Calu3 (cell line): ENCODE measurements at regions not wholly inside any gene's neighbourhood (a gene's known extent, or its start where the extent isn't known, plus 50 kb on each side); places are given as distances from the start of the nearest gene placed in this dataset.

Experiments used
- BruUV-seq: library from RNA; stranded (reverse); fragments of 400-500 nt; replicated peaks from 2 replicates; lab custom pipeline; 2021; lab: Mats Ljungman, UMichigan
- CTCF ChIA-PET: fragments of 300-600 bp; sonication (Branson Sonifier 250); formaldehyde crosslinking; loops from one replicate; lab custom pipeline; 2022; ENCODE audit warnings: antibody characterized with exemption; lab: Charles Lee
- DNase-seq: peaks from one replicate; pipeline ENCODE4 v3.0.0; 2022
- H3K27ac Mint-ChIP-seq: one replicate; pipeline ENCODE4 v1.8.0; 2022; ENCODE audit warnings: mixed read lengths; ENCODE audit not compliant: unreplicated experiment
- H3K27me3 Mint-ChIP-seq: one replicate; pipeline ENCODE4 v1.8.0; 2022; ENCODE audit warnings: mixed read lengths; ENCODE audit not compliant: unreplicated experiment
- H3K36me3 Mint-ChIP-seq: one replicate; pipeline ENCODE4 v1.8.0; 2022; ENCODE audit warnings: mild to moderate bottlenecking, moderate library complexity, mixed read lengths; ENCODE audit not compliant: insufficient read depth, unreplicated experiment
- H3K4me1 Mint-ChIP-seq: one replicate; pipeline ENCODE4 v1.8.0; 2022; ENCODE audit warnings: mild to moderate bottlenecking, low read depth, mixed read lengths; ENCODE audit not compliant: unreplicated experiment
- H3K4me3 Mint-ChIP-seq: one replicate; pipeline ENCODE4 v1.8.0; 2022; ENCODE audit warnings: mild to moderate bottlenecking, low read depth, moderate library complexity, mixed read lengths; ENCODE audit not compliant: unreplicated experiment
- H3K9me3 Mint-ChIP-seq: one replicate; pipeline ENCODE4 v1.8.0; 2022; ENCODE audit warnings: low read depth, mixed read lengths; ENCODE audit not compliant: unreplicated experiment
- intact Hi-C: fragments of 100-400 bp; cut with micrococcal nuclease; formaldehyde crosslinking; loops from one replicate; pipeline ENCODE4 v1.10.0; 2022; ENCODE audit not compliant: unreplicated experiment
- TF ChIP-seq, protein P1 (sequence below): fragments of 200-600 bp; IDR thresholded peaks from one replicate; pipeline ENCODE4 v1.8.0; 2022; ENCODE audit warnings: antibody characterized with exemption; ENCODE audit not compliant: unreplicated experiment

DNA sequence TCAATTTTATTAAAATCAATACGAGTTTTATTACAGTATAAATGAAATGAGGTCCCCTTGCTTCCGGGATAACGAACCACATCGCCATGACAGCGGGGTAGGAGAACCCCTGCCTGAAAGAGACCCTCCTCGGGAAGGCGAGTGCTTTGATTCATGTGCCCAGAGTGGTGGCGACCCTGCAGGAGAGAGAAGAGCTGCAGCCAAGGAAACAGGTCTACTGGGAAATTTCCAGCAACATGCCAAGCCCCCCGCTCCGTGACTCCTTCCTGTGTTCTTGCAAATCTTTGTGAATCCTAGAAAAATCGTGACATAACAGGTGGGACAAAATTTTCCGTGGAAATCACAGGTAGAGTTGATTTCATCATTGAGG lies 162.5 kb downstream of the WSCD1 start:
- Mint-ChIP-seq H3K27ac (no peak overlapping the region), H3K4me1 (no peaks in the 10 kb centered on the region), H3K27me3 (no peaks in the 10 kb centered on the region), H3K36me3 (no peaks in the 10 kb centered on the region), H3K4me3 (no peak overlapping the region), H3K9me3 (no peaks in the 10 kb centered on the region)
- CTCF ChIA-PET: interaction anchor here (0.6 kb wide), 1 partner anchor 46 kb away, joined by 4 read pairs; no protein-coding TSS in a partner anchor
- no TSS peak for BruUV-seq
- TF ChIP-seq, protein P1, sequence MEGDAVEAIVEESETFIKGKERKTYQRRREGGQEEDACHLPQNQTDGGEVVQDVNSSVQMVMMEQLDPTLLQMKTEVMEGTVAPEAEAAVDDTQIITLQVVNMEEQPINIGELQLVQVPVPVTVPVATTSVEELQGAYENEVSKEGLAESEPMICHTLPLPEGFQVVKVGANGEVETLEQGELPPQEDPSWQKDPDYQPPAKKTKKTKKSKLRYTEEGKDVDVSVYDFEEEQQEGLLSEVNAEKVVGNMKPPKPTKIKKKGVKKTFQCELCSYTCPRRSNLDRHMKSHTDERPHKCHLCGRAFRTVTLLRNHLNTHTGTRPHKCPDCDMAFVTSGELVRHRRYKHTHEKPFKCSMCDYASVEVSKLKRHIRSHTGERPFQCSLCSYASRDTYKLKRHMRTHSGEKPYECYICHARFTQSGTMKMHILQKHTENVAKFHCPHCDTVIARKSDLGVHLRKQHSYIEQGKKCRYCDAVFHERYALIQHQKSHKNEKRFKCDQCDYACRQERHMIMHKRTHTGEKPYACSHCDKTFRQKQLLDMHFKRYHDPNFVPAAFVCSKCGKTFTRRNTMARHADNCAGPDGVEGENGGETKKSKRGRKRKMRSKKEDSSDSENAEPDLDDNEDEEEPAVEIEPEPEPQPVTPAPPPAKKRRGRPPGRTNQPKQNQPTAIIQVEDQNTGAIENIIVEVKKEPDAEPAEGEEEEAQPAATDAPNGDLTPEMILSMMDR: no peak
- no peak for DNase-seq
- intact Hi-C loops: no loop called here

DNA sequence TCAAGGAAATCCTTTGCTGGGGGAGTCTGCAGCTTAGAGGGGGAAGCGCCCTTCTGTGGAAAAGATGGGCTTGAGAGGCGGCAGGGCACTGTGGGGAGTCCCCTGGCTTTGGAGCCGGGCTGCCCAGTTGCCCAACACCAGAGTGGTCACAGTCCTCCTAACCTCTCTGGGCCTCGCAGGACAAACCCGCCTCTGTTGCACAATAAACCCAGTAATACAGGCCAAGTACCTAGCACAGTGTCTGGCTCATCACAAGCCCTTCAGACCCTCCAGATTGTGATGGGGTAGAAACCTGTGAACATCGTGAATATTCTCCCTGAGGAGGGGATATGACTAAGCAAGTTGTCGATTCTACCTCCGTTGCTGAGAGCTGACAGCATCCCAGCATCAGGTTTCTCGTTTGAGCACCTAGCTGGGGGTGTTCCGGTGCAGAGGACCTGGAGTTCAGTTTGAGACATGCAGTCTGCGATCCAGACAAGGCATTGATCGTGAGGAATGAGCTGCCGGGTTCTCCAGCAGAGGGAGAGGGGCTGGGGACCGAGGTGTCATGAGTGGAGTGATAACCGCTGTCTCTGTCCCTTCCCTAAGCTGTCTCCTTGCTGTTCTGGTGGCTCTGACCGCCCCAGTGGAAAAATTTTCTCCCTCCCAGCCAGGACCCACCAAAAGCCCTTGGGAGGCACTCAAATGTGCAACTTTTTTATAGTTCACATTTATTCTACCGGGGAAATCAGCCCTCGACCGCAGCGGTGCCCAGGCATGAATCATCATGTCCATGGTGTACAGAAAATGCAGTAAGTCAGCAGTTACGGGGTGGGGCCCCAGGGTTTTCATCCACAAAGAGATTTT lies 161.9 kb downstream of the WSCD1 start:
- H3K36me3 Mint-ChIP-seq: no peaks in the 10 kb centered on the region
- no TSS peak for BruUV-seq
- DNase-seq: peak; percentile 39
- no peaks in the 10 kb centered on the region for H3K9me3 Mint-ChIP-seq
- CTCF ChIA-PET: interaction anchor here (0.6 kb wide), 1 partner anchor 47 kb away, joined by 4 read pairs; no protein-coding TSS in a partner anchor
- TF ChIP-seq, protein P1: no peak
- H3K4me3 Mint-ChIP-seq: no peak overlapping the region
- no peaks in the 10 kb centered on the region for H3K27me3 Mint-ChIP-seq
- intact Hi-C loops: no loop called here
- H3K4me1 Mint-ChIP-seq: no peaks in the 10 kb centered on the region
- no peak overlapping the region for H3K27ac Mint-ChIP-seq

DNA sequence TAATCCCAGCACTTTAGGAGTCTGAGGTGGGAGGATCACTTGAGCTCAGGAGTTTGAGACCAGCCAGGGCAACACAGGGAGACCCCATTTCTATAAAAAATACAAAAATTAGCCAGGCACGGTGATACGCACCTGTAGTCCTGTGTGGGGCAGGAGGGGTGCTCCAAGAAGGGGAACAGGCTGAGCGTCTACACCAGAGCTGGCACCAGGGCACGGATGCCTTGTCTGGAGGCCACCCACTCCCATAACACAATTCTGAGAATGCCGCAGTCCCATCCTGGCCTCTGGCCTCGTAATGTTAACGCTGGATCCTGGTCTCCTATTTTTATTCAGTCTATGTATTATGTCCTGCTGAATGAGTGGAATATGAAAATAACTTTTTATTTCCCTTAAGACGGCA lies 161.3 kb downstream of the WSCD1 start:
- H3K4me3 Mint-ChIP-seq: no peak overlapping the region
- H3K9me3 Mint-ChIP-seq: no peaks in the 10 kb centered on the region
- CTCF ChIA-PET: no interaction called here

DNA sequence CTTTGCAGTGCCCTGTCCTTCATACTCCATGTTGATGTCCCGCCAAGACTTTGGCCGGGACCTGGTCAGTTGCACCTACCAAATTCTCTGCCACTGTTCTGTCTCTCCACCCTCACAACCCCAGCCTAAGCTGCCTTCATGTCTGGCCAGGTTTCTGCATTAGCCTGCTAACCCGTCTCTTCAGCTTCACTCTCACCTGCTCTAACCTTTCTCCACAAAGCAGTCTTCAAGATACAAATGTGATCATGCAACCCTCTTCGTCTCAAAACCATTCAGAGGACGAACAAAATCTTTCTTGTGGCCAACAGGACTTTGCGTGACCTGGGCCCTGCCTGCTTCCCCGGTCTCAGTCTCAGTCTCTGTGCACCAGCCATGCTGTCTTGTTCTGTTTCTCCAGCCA lies 148.2 kb downstream of the WSCD1 start:
- no peaks in the 10 kb centered on the region for H3K36me3 Mint-ChIP-seq
- H3K27ac Mint-ChIP-seq: no peak overlapping the region
- intact Hi-C loops: no loop called here
- H3K4me1 Mint-ChIP-seq: no peaks in the 10 kb centered on the region
- H3K4me3 Mint-ChIP-seq: no peak overlapping the region
- CTCF ChIA-PET: no interaction called here
- TF ChIP-seq, protein P1: no peak
- peaks cover 2% of the 10 kb centered on the region for H3K9me3 Mint-ChIP-seq
- peaks cover 78% of the 10 kb centered on the region for H3K27me3 Mint-ChIP-seq
- no peak for DNase-seq
- no TSS peak for BruUV-seq

More for the DNA sequence above, 161.3 kb downstream of the WSCD1 start:
- intact Hi-C loops: no loop called here
- no peaks in the 10 kb centered on the region for H3K36me3 Mint-ChIP-seq
- no peak overlapping the region for H3K27ac Mint-ChIP-seq
- no TSS peak for BruUV-seq
- no peaks in the 10 kb centered on the region for H3K27me3 Mint-ChIP-seq
- H3K4me1 Mint-ChIP-seq: no peaks in the 10 kb centered on the region
- DNase-seq: no peak
- TF ChIP-seq, protein P1: no peak
